ENCODE measurements at regions not wholly inside any gene's neighbourhood (a gene's known extent, or its start where the extent isn't known, plus 50 kb on each side); places are given as distances from the start of the nearest gene placed in this dataset.
"Not testable (repeated sequence)": the region's sequence is repeated elsewhere in the genome, so short reads cannot be mapped to it uniquely, and the experiment has no call there.

DNA sequence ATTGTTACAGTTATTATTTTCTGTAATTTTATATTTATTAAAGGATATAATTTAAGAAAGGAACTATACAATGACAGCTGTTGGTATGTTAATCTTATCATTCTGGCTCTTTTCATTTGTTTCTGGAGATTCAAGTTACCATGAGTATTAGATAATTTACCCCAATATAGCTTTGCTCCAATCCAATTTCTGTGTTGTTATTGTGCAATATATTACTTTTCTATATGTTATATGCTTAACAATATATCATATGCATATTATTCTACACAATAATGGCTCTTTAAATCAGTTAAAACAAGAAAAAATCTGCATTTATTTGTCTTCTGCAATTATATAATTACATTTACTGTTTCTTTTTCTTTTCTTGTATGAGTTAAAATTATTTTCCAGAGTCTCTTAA is 1650.9 kb downstream of the BRINP3 start:
- ChIA-PET POLR2A (no interaction called here), CTCF (no interaction called here)
- DNase-seq (ENCODE audit: low read depth in 1 of 2, low spot score in 1 of 2), result no peak

DNA sequence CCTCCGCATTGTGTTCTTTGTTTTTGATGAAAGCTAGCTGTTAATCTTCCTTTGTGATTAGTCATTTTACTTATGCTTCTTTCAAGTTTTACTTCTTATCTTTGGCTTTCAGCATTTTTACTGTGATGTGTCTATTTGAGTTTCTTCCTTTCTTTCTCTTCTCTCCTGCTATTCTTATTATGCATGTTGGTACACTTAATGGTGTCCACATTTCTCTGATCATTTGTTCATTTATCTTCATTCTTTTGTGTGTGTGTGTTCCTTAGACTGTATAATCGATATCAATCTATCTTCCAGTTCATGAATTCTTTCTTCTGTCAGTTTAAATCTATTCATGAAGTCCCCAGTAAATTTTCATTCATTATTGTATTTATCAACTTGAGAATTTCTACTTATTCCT is 1650.3 kb downstream of the BRINP3 start:
- H3K27ac ChIP-seq, result no peak overlapping the region
- H3K9me3 ChIP-seq, result no peaks in the 10 kb centered on the region
- DNase-seq (ENCODE audit: low read depth in 1 of 2, low spot score in 1 of 2) (no peak), FAIRE-seq (peak; percentile 36), ATAC-seq (no peak)
- no peak overlapping the region for H3K4me2 ChIP-seq
- WGBS (ENCODE audit: missing lambda C conversion rate), result 45% methylated on average over 2 of the region's 2 CpGs
- no peak overlapping the region for H3K4me3 ChIP-seq
- ChIA-PET CTCF (no interaction called here), POLR2A (no interaction called here)
- H3K4me1 ChIP-seq, result 0 out of 3 replicates have a peak, but pooled peaks cover 5% of the 10 kb centered on the region
- no peak for TF ChIP-seq KDM5A (IDR thresholded peaks at IDR 0.05)
- no peak for TF ChIP-seq HOXA7 (CRISPR knock-in tag; IDR thresholded peaks at IDR 0.05)
- TF ChIP-seq POLR2A (IDR thresholded peaks at IDR 0.05; ENCODE audit: low read length), result no peak
- no peak for TF ChIP-seq FOXS1 (CRISPR knock-in tag; IDR thresholded peaks at IDR 0.05)
- TF ChIP-seq NFE2L2 (conservative IDR thresholded peaks at IDR 0.05; ENCODE audit: low read length), result no peak
- TF ChIP-seq, protein P1, sequence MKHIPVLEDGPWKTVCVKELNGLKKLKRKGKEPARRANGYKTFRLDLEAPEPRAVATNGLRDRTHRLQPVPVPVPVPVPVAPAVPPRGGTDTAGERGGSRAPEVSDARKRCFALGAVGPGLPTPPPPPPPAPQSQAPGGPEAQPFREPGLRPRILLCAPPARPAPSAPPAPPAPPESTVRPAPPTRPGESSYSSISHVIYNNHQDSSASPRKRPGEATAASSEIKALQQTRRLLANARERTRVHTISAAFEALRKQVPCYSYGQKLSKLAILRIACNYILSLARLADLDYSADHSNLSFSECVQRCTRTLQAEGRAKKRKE (CRISPR knock-in tag; IDR thresholded peaks at IDR 0.05; ENCODE audit: low read depth), result no peak
- TF ChIP-seq CEBPB (IDR thresholded peaks at IDR 0.05), result no peak
- TF ChIP-seq JUNB (IDR thresholded peaks at IDR 0.05), result no peak
- no peak for TF ChIP-seq KDM1A (IDR thresholded peaks at IDR 0.05; ENCODE audit: low read depth)
- TF ChIP-seq EHMT2 (IDR thresholded peaks at IDR 0.05; ENCODE audit: low read depth), result no peak
- TF ChIP-seq CBX2 (IDR thresholded peaks at IDR 0.05; ENCODE audit: borderline replicate concordance, low read depth), result no peak

More for the DNA sequence above, 1650.9 kb downstream of the BRINP3 start:
- H3K4me2 ChIP-seq, result no peak overlapping the region
- TF ChIP-seq, protein P2, sequence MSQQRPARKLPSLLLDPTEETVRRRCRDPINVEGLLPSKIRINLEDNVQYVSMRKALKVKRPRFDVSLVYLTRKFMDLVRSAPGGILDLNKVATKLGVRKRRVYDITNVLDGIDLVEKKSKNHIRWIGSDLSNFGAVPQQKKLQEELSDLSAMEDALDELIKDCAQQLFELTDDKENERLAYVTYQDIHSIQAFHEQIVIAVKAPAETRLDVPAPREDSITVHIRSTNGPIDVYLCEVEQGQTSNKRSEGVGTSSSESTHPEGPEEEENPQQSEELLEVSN (IDR thresholded peaks at IDR 0.05; ENCODE audit: borderline replicate concordance, low read depth), result no peak
- TF ChIP-seq EP300 (IDR thresholded peaks at IDR 0.05) (no peak), RFX5 (IDR thresholded peaks at IDR 0.05) (no peak), CBX2 (IDR thresholded peaks at IDR 0.05; ENCODE audit: borderline replicate concordance, low read depth) (no peak), ESRRA (IDR thresholded peaks at IDR 0.05; ENCODE audit: borderline replicate concordance, low read length) (no peak), RNF2 (IDR thresholded peaks at IDR 0.05; ENCODE audit: borderline replicate concordance, low read depth) (no peak), TFCP2L1 (CRISPR knock-in tag; IDR thresholded peaks at IDR 0.05) (no peak), POLR2A (IDR thresholded peaks at IDR 0.05; ENCODE audit: low read length) (no peak)
- H3K27ac ChIP-seq, result no peak overlapping the region
- H3K9me3 ChIP-seq, result no peaks in the 10 kb centered on the region
- no peak for FAIRE-seq
- no peak overlapping the region for H3K4me3 ChIP-seq
- H3K4me1 ChIP-seq, result 0 out of 3 replicates have a peak, but pooled peaks cover 5% of the 10 kb centered on the region
- no peak for ATAC-seq

DNA sequence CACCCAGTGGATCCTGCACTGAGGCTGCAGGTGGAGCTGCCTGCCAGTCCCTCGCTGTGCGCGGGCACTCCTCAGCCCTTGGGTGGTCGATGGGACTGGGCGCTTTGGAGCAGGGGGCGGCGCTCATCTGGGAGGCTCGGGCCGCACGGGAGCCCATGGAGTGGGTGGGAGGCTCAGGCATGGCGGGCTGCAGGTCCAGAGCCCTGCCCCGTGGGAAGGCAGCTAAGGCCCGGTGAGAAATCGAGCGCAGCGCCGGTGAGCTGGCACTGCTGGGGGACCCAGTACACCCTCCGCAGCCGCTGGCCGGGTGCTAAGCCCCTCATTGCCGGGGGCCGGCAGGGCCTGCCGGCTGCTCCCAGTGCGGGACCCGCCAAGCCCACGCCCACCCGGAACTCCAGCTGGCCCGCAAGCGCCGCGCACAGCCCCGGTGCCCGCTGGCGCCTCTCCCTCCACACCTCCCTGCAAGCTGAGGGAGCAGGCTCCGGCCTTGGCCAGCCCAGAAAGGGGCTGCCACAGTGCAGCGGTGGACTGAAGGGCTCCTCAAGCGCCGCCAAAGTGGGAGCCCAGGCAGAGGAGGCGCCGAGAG is 1636.5 kb downstream of the BRINP3 start:
- H3K4me2 ChIP-seq; ATAC-seq; FAIRE-seq; H3K4me1 ChIP-seq; DNase-seq (ENCODE audit: low read depth in 1 of 2, low spot score in 1 of 2); H3K4me3 ChIP-seq; CTCF ChIA-PET; H3K27ac ChIP-seq; H3K9me3 ChIP-seq; POLR2A ChIA-PET: not testable (repeated sequence)
- WGBS (ENCODE audit: missing lambda C conversion rate), result 87% methylated on average over 19 of the region's 40 CpGs

DNA sequence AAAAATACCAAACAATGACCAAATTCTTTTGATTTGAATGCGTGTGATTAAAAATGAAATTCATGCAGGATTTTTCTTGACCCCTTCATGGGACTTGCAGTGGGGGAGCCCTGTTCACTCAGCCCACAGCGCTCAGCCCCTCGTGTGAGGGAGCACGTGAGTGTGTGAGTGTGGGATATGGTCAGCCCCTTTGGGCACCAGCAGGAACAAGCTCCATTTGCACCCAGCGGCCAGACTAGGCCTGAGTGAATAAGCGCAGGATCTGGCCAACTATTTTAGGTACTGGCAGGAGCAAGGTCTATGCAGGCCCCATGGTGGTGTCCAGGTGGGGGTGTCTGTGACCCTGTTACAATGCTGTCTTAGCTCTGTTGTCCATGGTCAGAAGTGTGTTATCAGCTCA is 1631.2 kb downstream of the BRINP3 start:
- Histone ChIP-seq H3K4me2 (no peak overlapping the region), H3K4me3 (no peak overlapping the region), H3K9me3 (no peaks in the 10 kb centered on the region), H3K27ac (no peak overlapping the region), H3K4me1 (no peaks in the 10 kb centered on the region)
- WGBS (ENCODE audit: missing lambda C conversion rate), result 91% methylated on average over 6 of the region's 6 CpGs
- ATAC-seq, result no peak
- ChIA-PET CTCF (no interaction called here), POLR2A (no interaction called here)
- no peak for DNase-seq (ENCODE audit: low read depth in 1 of 2, low spot score in 1 of 2)
- FAIRE-seq, result no peak
- TF ChIP-seq, protein P1 (CRISPR knock-in tag; IDR thresholded peaks at IDR 0.05; ENCODE audit: low read depth), result no peak
- TF ChIP-seq, protein P2 (IDR thresholded peaks at IDR 0.05; ENCODE audit: borderline replicate concordance, low read depth), result no peak
- TF ChIP-seq, protein P3, sequence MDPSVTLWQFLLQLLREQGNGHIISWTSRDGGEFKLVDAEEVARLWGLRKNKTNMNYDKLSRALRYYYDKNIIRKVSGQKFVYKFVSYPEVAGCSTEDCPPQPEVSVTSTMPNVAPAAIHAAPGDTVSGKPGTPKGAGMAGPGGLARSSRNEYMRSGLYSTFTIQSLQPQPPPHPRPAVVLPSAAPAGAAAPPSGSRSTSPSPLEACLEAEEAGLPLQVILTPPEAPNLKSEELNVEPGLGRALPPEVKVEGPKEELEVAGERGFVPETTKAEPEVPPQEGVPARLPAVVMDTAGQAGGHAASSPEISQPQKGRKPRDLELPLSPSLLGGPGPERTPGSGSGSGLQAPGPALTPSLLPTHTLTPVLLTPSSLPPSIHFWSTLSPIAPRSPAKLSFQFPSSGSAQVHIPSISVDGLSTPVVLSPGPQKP (IDR thresholded peaks at IDR 0.05; ENCODE audit: low read depth, low read length), result no peak
- TF ChIP-seq NR3C1 (IDR thresholded peaks at IDR 0.05) (no peak), PHF8 (IDR thresholded peaks at IDR 0.05; ENCODE audit: borderline replicate concordance, low read depth) (no peak), HOXB5 (CRISPR knock-in tag; IDR thresholded peaks at IDR 0.05) (no peak), CHD2 (IDR thresholded peaks at IDR 0.05; ENCODE audit: low read length, partially characterized antibody) (no peak), EHF (CRISPR knock-in tag; IDR thresholded peaks at IDR 0.05) (no peak), KDM5A (IDR thresholded peaks at IDR 0.05) (no peak)
- TF ChIP-seq, protein P4, sequence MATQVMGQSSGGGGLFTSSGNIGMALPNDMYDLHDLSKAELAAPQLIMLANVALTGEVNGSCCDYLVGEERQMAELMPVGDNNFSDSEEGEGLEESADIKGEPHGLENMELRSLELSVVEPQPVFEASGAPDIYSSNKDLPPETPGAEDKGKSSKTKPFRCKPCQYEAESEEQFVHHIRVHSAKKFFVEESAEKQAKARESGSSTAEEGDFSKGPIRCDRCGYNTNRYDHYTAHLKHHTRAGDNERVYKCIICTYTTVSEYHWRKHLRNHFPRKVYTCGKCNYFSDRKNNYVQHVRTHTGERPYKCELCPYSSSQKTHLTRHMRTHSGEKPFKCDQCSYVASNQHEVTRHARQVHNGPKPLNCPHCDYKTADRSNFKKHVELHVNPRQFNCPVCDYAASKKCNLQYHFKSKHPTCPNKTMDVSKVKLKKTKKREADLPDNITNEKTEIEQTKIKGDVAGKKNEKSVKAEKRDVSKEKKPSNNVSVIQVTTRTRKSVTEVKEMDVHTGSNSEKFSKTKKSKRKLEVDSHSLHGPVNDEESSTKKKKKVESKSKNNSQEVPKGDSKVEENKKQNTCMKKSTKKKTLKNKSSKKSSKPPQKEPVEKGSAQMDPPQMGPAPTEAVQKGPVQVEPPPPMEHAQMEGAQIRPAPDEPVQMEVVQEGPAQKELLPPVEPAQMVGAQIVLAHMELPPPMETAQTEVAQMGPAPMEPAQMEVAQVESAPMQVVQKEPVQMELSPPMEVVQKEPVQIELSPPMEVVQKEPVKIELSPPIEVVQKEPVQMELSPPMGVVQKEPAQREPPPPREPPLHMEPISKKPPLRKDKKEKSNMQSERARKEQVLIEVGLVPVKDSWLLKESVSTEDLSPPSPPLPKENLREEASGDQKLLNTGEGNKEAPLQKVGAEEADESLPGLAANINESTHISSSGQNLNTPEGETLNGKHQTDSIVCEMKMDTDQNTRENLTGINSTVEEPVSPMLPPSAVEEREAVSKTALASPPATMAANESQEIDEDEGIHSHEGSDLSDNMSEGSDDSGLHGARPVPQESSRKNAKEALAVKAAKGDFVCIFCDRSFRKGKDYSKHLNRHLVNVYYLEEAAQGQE (IDR thresholded peaks at IDR 0.05), result no peak

All from A549 (cell line).